GM19351 (cell line): ENCODE measurements at regions not wholly inside any gene's neighbourhood (a gene's known extent, or its start where the extent isn't known, plus 50 kb on each side); places are given as distances from the start of the nearest gene placed in this dataset.

Source experiments
- ATAC-seq: cut with Tn5 transposase; IDR thresholded peaks from one replicate; pipeline ENCODE4 v1.9.1; 2021; ENCODE audit warnings: mild to moderate bottlenecking, moderate library complexity; ENCODE audit not compliant: unreplicated experiment

DNA sequence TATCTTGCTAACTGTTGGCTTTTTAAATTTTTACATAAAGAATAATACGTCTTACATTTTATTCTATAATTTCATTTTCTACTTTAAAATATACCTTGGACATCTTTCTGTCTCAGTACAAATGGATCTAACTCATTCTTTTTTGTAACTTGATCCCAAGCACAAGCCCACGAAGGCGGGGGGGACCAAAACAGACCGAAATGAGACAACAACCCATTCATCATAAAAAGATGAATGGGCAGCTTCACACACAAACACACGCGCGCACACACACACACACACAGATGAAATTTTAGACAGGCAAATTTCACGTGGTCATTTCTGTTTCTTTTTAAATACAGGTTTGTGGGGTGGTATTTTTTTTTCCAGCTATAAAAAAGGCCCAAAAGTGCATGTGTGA is 271.3 kb upstream of the TOPAZ1 start:
- ATAC-seq = no peak

DNA sequence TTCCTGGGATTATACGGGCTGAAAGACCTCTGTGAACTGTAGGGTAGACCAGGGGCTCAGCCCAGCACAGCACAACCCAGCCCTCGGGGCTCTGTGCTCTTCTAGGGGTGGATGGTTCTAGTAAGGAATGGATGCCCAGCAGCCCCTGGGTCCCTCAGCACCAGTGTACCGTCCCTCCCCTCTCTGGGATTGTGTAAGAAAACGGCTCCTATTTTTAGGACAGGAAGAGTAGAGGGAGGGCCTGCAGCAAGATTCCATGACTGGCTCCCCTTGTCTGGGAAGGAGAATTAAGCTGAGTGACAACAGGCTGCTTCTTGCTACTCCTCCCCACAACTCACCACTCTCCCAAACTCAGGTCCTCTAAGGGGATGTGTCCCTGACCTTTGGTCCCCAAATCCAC is 270.8 kb upstream of the TOPAZ1 start:
- no peak for ATAC-seq

DNA sequence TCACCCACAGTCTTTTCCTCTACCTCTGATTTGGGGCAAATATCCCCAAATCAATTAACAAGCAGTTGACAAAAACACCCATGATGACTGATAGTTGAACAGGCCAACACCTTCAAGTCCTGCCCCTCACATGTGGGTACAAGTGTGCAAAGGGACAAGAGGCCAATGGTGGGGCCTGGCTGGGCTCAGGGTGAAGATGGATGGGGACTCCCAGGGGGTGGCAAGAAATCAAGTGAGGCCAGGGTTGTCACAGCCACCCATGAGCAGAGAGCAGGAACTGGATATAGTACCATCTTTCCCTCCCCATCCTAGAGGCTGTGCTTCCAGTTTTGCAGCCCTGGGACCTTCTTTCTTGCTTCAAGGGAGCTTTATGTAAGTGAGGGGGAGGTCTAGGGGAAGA is 270.2 kb upstream of the TOPAZ1 start:
- ATAC-seq = no peak

DNA sequence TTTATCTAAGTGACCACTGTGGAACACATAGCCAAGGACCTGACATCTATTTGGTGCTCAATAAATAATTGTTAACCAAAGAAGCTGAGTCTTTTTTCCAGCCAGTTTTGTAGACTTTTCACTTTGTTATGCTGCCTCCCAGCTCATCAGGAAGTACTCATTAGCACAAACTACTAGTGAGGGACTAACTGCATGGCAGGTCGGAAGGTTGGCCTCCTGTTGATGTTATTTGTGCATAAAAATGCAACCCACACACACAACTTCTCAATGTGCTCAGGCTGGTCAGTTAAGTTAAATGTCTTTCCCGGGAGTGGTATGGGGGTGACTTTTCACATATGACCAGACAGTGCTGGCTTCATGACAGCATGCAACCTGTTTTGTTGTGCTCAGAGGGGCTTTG is 263.0 kb upstream of the TOPAZ1 start:
- no peak for ATAC-seq

DNA sequence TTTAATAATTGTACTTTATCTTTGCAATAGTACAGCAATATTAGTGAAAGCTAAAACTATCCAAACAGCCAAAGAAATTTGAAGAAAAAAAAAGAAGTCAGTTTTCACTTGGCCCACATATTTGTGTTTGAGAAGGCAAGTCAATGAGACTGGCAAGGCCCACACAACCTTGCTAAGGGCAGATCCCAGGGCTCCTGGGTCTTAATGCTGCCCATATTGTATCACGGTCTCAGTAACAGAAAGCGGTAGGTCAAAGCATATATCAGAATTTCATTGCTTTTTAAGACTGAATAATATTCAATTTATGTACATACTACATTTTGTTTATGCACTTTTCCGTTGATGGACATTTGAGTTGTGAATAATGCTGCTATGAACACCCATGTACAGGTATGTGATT is 262.0 kb upstream of the TOPAZ1 start:
- no peak for ATAC-seq

DNA sequence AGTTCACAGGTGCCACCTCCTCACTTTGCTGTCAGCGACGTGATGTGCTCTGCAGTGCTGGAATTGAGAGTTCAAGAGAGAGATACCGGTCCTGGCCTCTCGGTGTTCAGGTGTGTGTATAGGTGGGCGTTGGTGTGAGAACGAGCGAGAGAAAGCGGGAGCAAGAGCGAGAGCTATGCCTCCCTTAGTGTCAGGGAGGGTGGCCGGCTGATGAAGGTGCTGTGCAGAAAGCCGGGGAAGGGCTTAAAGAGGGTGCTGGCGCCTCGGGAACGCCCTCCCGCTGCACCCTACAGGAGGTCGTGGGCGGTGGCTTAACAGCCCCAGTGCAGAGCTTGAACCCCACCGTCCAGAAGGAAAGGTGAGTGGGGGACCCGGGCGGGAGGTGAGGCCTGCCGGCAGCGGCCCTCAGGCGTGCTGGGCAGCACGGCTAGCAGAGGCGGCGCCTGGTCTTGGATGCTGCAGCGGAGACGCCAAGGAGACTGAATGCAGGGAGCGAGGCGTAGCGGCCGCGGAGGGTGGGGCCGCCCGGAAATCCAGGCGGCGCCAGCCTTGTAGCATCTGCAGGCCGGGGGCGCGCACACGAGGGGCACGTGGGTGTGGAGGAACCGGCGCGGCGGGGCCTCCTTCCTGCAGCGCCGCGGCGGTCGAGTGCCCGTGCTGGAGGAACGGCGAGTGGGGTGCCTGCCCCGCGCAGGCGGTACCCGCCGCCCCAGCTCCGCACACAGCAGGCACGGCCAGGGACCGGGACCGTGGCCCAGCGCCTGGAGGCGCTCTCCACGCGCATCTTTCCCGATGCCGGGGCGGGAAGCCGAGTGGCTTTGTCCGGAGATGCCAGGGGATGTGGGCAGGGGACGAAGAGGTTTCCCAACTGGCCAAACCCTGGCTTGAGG is 246.8 kb upstream of the TOPAZ1 start:
- ATAC-seq = peak; percentile 36

DNA sequence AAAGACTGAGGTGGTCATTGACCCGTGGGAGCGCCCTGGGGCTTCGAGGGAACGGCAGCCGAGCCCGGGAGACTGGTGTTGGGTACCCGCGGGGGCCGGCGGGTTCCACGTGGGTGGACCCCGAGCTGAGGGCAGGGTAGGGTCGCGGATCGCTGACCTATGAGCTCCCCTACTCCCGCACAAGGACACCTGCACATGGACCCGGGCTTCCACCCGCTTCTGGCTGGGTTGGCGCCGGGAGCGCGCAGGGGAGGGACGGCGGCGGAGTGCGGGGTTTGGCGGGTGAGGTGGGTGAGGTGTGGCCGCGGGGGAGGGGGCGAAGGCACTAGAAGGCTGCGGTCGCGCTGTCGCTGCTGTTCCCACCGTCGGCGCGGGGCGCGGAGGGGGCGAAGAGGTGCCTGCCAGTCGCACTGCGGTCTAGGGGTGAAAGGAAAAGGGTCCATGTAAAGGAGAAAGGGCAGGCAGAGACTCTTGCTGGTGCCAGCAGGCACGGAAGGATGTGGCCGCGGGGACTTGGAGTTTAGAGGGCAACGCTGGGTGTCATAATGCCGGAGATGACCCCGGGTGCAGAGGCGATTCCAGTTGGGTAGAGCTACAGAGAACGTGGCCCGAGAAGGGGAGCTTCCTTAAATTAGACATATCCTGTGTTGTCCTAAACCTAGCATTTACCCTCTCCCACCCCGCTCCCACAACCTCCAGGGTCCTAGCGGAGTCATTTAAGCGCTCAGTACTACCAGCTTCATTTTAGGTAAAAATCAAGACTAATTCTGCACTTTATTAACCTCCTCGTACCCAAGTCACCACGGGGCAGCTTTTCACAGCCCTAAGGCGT is 245.9 kb upstream of the TOPAZ1 start:
- ATAC-seq = no peak

DNA sequence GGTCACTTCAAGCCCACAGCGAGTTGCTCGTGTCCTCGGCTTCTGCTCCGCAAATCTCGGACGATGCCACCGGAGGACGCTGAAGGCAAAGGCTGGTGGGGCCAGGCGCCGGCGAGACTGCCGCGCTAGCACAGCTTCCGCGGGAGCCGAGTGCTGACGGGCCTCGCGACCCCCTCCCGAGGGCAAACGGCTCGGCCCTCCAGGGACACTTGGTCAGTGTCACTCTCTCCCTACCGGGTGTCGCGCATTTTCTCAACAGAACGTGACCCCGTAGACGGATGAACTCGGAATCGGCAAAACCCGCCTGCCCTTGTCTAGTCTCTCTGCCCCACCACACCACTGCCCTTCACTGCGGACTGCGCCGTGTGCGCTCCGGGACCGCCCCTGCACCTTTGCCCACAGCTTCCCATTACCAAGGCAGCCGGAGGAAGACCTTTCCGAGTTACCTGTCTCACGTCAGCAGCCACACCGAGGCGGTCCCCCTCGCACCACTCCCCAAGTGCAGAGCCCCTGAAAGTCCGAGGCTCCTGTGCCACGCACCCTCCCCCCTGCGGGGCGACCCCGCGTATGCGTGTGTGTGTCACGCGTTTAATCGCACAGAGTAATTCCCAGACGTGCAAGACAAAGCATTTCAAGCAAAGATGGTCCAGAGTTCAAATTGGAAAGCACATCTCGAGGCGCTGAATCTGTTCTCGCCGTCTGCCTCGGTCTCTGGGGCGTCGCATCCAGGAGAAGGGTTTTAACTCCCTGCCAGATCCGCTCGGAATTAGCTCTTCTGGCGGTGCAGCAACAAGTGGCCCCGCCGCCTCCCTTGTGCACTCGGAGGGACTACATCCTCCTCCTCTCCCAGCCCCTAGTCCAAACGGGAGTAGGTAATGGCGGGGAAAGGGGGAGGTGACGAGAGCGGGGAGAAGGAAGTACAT is 245.0 kb upstream of the TOPAZ1 start:
- no peak for ATAC-seq

DNA sequence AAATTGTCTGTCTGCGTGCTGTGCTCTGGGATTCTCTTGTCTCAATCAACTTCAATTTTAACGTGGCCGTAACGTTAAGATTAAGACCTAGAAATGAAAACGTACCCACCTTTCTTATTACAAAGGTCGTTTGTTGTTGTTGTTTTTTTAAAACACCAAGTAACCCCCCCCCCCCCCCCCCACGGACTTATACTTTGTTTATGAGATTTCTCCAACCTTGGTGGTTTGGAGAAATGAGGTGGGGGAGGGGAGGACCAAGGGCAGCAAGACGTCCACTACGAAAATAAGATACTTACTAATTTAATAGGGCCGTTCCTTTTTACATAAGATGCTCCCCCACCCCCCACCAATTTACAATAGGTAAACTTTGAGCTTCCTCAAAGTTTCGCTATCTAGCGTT is 244.4 kb upstream of the TOPAZ1 start:
- no peak for ATAC-seq

DNA sequence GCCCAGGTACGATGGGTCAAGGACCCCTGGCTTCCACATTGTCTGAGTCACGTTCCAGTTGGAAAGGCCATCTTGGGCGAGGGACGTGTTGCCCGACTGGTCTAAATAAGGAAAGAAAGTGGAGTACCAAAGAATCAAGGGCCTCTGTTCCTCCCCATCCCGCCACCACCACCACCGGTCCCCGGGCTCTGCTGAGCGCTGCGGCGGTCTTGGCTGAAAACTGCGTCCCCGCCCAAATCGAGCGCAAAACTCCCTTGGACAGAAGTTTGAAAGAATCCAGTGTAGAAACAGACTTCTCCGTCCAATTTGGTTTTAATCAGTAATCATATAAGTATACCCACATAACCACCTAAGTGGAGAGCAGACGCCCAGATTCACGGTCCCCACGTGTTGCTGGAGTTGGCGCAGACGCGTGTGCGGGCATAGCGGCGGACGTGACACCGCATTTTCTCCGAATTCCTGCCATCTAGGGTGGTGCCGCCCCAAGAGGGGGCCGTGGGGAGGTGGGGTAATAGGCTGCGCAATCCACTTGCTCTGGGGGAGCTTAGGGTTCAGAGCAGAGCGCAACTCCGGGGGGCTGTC is 243.8 kb upstream of the TOPAZ1 start:
- no peak for ATAC-seq

DNA sequence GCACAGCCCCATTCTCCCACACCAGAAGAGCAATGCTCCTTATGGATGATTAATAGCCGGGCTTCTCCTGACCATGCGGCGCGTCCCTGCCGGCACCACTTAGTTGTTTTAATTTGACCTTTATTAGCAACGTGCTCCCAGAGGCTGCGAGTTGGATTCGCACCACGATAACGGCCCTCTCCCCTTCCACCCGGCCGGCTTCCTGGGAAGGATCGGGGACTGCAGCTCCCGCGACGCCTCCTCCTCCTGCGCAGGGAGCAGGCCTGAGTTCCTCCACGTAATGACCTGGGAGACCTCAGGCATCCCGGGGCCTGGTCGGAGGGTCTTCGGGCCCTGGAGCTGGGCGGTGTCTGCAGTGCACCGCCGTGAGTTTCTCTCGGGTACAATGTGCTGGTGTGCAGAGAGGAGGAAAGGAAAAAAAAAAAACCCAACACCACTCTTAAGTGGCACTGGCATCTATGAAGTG is 243.3 kb upstream of the TOPAZ1 start:
- no peak for ATAC-seq

DNA sequence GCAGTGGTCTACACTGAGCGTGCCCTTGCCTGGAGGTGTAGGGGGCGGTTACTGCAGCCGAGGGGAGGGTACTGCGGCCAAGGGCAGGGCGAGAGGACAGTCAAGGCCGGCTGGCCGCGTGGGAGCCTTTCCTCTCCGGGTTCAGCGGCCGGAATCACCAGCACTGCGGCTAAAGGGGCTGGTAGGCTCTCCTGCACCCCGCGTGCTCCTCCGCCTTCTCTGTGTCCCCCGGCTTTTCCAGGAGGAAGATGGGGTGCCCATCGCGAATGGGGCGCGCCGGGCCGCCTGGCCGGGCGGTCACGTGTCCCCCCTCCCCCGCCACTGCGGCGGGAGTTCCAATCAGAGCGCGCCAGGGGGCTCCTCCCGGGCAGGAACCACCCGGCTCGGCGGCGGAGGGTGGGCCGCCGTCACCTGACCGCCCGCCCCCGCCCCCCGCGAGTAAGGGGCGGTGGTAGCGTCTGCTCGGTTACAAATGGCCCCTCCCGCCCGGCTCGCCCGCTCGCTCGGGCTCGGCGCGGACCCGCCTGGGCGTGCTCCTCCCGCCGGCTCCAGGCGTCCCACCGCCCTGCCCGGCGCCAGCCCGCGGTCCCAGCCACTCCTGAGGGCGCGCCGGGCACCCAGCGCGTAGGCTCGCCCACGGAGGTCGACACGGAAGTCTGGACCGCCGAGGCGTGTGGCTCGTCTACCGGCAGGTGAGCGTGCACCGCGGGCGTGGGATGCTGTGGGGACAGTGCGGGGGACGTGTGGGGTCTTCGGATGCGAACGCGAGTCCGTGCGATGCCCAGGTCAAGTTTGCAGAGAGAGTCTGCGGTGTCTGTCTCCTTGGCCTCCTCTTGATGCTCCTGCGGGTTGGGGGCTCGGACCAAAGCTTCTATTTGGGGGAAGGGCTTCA is 242.6 kb upstream of the TOPAZ1 start:
- no peak for ATAC-seq

DNA sequence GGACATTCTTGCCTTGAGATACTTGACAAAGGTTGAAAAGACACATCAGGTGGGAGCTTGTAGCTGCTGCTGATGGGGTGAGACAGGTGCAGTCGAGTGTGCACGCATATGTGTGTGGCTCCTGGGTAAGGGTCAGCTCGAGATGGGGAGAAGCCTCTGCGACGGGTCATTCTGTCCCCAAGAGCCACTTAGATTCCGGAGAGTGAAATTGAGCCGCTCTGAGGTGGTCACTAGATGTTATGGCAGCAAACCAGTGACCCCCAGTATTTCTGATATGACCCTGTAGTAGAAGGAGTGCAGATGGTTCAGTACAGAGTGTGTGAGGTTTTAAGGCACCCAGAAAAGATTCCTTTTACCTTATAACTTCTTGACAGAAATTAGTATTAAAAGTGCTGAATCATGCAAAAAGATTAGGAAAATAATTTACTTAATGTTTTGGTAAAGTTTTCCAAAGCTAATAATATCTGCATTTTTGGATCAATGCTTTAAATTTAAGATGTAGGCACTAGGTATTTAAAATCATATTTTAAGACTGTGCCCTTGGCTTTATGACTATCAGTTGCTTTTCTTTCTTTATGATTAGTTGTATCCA is 241.9 kb upstream of the TOPAZ1 start:
- ATAC-seq = no peak

DNA sequence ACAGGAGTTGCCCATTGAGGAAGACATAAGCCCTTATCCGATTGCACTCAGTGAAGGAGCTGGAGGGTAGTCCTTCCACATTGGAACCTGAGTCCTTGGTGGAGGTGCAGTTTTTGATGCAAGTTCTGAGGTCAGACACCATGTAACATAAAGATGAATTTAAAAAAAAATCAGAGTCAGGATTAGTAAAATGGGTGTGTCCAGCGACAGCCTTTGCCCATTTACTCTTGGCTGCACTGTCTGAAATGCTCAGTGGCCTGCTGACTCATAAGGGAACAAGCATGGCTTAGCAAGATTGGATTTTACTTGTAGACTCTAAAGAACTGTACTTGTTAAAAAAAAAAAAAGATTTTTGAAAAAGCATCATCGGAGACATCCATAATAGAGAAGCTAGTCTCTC is 241.1 kb upstream of the TOPAZ1 start:
- ATAC-seq = peak; percentile 42

DNA sequence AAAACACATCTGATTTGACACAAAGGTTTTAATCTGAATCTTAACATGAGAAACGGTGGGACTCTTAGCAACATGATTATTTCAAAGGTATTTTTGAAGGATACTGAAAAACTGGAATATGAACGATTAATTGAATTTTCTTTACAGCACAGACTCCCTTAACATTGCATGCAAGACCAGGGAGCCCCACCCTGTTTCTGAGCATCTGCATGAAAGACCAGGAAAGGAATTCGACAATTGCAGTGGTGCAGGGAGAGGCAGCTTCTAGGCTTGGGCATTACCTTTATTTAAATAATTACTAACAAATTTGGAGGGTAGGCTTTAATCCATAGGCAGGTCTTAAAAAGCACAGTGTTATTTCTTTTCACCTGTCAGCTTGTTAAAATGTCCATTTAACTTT is 240.6 kb upstream of the TOPAZ1 start:
- ATAC-seq = no peak

DNA sequence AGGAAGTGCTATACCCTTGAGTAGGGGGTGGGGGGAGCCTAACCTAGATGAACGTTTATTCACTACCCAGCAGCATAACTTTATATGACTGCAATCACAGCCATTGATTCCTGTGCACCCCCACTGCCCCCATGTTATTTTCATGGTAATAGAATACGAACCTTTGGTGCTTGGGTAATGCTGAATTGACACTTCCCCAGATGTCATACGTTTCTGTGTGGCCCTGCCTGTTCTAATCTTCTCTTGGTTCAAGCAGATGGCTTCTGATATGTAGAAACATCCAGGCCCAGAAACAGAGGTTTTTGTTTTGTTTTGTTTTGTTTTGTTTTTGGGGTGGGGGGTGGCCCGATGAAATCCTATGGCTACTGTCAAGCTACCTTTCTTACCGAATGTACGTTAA is 237.9 kb upstream of the TOPAZ1 start:
- ATAC-seq = no peak

DNA sequence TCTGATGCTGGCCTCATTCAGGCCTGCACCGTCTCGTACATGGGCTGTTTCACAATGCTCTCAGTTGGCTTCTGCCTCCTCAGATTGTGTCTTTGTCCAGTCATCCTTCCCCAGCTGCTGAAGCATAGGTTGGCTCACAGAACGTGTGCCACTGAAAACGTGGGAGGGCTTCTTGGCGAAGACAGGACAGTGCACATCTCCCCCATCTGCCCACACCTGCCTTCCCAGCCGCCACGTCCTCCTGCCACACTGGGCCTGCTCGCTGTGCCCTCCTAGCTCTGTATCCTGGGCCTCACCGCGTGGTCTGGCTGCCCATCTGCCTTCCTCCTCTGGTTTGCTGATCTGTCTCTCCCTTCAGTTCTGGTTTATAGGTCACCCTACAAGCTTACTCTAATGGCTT is 230.0 kb upstream of the TOPAZ1 start:
- ATAC-seq = no peak

DNA sequence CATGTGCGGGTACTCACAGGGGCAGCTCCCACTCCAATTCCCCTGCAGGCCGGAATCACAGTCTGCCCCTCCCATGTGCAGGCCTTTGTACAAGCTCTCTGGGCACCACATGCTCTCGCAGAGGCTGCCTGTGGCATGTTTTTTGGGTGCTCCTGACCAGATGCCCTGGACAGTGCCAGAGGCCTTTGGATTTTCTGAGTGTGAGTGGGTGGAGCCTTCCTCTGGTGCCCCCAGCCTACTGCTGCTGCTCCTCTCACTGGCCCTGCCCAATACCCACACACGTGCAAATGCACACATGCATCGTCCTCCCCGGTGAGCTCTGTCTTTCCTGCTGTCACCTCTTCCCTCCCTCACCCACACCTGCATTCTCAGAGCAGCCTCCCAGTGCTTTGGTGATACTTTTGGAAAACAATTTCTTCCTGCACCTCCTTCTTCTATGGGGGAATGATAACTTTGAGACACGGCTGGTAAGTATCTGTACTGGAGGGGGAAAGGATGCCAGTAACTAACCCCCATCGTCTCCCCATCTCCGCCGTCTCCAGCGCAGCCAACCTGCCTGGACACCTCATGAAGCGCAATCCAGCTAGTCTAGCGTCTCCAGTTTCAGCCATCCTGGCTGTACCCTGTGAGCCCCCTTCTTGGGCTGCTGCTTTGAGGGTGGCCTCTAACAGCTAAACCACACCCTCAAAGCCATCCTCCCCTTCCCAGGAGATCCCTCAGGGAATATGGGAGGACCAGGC is 229.4 kb upstream of the TOPAZ1 start:
- no peak for ATAC-seq

DNA sequence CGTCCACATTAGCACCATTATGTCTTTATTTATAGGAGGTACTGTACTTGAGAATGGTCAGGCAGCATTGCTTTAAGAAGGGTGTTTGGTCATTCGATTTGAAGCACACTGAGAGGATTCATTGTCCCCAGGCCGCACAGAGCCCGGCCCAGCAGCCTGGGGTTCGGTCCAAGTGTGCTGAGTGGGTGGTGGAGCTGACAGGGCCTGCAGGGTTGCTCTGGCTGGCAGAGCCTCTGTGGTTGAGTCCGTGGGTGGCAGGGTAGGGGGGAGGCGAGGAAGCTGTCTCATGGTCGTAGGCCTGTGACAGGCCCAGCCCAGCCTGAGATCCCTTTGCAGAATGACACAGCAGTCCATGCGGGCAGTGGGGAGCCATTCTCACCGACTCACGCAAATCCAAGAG is 227.7 kb upstream of the TOPAZ1 start:
- no peak for ATAC-seq
